ENCODE measurements at regions not wholly inside any gene's neighbourhood (a gene's known extent, or its start where the extent isn't known, plus 50 kb on each side); places are given as distances from the start of the nearest gene placed in this dataset.

GRCh38 chr9:21728781-21729180 lies 73.7 kb upstream of the MTAP start:
- TF ChIP-seq CTCF (IDR thresholded peaks at IDR 0.05) = no peak
- no peak for TF ChIP-seq POLR2A (IDR thresholded peaks at IDR 0.05)
